ENCODE measurements at regions not wholly inside any gene's neighbourhood (a gene's known extent, or its start where the extent isn't known, plus 50 kb on each side); places are given as distances from the start of the nearest gene placed in this dataset.

- intact Hi-C loops (cut with DNase I; ENCODE audit: low total_unique reads), result no loop called here
- no peaks in the 10 kb centered on the region for H3K27me3 ChIP-seq (replicated peaks in 1 of 7)
- H3K36me3 ChIP-seq, result no peaks in the 10 kb centered on the region
- DNase-seq, result no peak
- H3K27ac ChIP-seq, result no peak overlapping the region
- no peak overlapping the region for H3K4me3 ChIP-seq
- whole genome bisulfite sequencing, 5 donors, result 81 to 86% (median 84%) methylated on average over 5 of the region's 5 CpGs
- no peaks in the 10 kb centered on the region for H3K9me3 ChIP-seq
- H3K4me1 ChIP-seq, result no peaks in the 10 kb centered on the region
- TF ChIP-seq, protein P1, sequence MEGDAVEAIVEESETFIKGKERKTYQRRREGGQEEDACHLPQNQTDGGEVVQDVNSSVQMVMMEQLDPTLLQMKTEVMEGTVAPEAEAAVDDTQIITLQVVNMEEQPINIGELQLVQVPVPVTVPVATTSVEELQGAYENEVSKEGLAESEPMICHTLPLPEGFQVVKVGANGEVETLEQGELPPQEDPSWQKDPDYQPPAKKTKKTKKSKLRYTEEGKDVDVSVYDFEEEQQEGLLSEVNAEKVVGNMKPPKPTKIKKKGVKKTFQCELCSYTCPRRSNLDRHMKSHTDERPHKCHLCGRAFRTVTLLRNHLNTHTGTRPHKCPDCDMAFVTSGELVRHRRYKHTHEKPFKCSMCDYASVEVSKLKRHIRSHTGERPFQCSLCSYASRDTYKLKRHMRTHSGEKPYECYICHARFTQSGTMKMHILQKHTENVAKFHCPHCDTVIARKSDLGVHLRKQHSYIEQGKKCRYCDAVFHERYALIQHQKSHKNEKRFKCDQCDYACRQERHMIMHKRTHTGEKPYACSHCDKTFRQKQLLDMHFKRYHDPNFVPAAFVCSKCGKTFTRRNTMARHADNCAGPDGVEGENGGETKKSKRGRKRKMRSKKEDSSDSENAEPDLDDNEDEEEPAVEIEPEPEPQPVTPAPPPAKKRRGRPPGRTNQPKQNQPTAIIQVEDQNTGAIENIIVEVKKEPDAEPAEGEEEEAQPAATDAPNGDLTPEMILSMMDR (IDR thresholded peaks at IDR 0.05 in 8 of 11, conservative IDR thresholded peaks at IDR 0.05 in 3 of 11), result no peak
- TF ChIP-seq POLR2A (IDR thresholded peaks at IDR 0.05) (no peak), POLR2AphosphoS5 (IDR thresholded peaks at IDR 0.05) (no peak)
Observed at GRCh38 chr1:218896202-218896601, 277.5 kb upstream of the LYPLAL1 start.

- H3K9me3 ChIP-seq, result no peaks in the 10 kb centered on the region
- DNase-seq, result no peak
- no peak overlapping the region for H3K4me3 ChIP-seq
- WGBS, 5 donors, result 31 to 59% (median 36%) methylated on average over 2 of the region's 2 CpGs
- no peak overlapping the region for H3K27ac ChIP-seq
- H3K4me1 ChIP-seq, result no peaks in the 10 kb centered on the region
- intact Hi-C loops (cut with DNase I; ENCODE audit: low total_unique reads), result no loop called here
- TF ChIP-seq POLR2A (IDR thresholded peaks at IDR 0.05) (no peak), POLR2AphosphoS5 (IDR thresholded peaks at IDR 0.05) (no peak)
- TF ChIP-seq, protein P1 (IDR thresholded peaks at IDR 0.05 in 8 of 11, conservative IDR thresholded peaks at IDR 0.05 in 3 of 11), result no peak
- H3K27me3 ChIP-seq (replicated peaks in 1 of 7), result no peaks in the 10 kb centered on the region
- no peaks in the 10 kb centered on the region for H3K36me3 ChIP-seq
Observed at GRCh38 chr1:218898921-218899320, 274.8 kb upstream of the LYPLAL1 start.

- no peaks in the 10 kb centered on the region for H3K27me3 ChIP-seq (replicated peaks in 1 of 7)
- H3K4me3 ChIP-seq, result no peak overlapping the region
- WGBS, 5 donors, result 52 to 71% (median 60%) methylated on average over 3 of the region's 3 CpGs
- DNase-seq, result no peak
- no peaks in the 10 kb centered on the region for H3K36me3 ChIP-seq
- no peaks in the 10 kb centered on the region for H3K4me1 ChIP-seq
- no peaks in the 10 kb centered on the region for H3K9me3 ChIP-seq
- intact Hi-C loops (cut with DNase I; ENCODE audit: low total_unique reads), result no loop called here
- H3K27ac ChIP-seq, result no peak overlapping the region
- TF ChIP-seq POLR2A (IDR thresholded peaks at IDR 0.05), result no peak
- TF ChIP-seq, protein P1 (IDR thresholded peaks at IDR 0.05 in 8 of 11, conservative IDR thresholded peaks at IDR 0.05 in 3 of 11), result no peak
- no peak for TF ChIP-seq POLR2AphosphoS5 (IDR thresholded peaks at IDR 0.05)
Observed at GRCh38 chr1:218900615-218901014, 273.1 kb upstream of the LYPLAL1 start.

- intact Hi-C loops (cut with DNase I; ENCODE audit: low total_unique reads), result no loop called here
Observed at GRCh38 chr1:218904416-218904815, 269.3 kb upstream of the LYPLAL1 start.

More at GRCh38 chr1:218904416-218904815, 269.3 kb upstream of the LYPLAL1 start:
- no peaks in the 10 kb centered on the region for H3K9me3 ChIP-seq
- no peaks in the 10 kb centered on the region for H3K27me3 ChIP-seq (replicated peaks in 1 of 7)
- TF ChIP-seq POLR2A (IDR thresholded peaks at IDR 0.05) (no peak), POLR2AphosphoS5 (IDR thresholded peaks at IDR 0.05) (no peak)
- TF ChIP-seq, protein P1 (IDR thresholded peaks at IDR 0.05 in 8 of 11, conservative IDR thresholded peaks at IDR 0.05 in 3 of 11), result no peak
- H3K36me3 ChIP-seq, result no peaks in the 10 kb centered on the region
- H3K27ac ChIP-seq, result no peak overlapping the region
- DNase-seq, result no peak
- H3K4me1 ChIP-seq, result no peaks in the 10 kb centered on the region
- H3K4me3 ChIP-seq, result no peak overlapping the region
- WGBS, 5 donors, result 2 to 13% (median 5%) methylated on average over 1 of the region's 1 CpG
